NT2/D1 (cell line): ENCODE measurements at regions not wholly inside any gene's neighbourhood (a gene's known extent, or its start where the extent isn't known, plus 50 kb on each side); places are given as distances from the start of the nearest gene placed in this dataset.

Source experiments
- SUZ12 ChIP-seq: IDR thresholded peaks from 2 replicates; pipeline ENCODE4 v1.6.1; 2011; ENCODE audit not compliant: insufficient read length, insufficient read depth; ENCODE audit errors: extremely low read depth
- YY1 ChIP-seq: IDR thresholded peaks from 2 replicates; pipeline ENCODE4 v1.6.1; 2011; ENCODE audit not compliant: insufficient read length, insufficient read depth
- ZNF274 ChIP-seq: IDR thresholded peaks from 2 replicates; pipeline ENCODE4 v1.6.1; 2011; ENCODE audit warnings: mild to moderate bottlenecking, low read depth, low read length

DNA sequence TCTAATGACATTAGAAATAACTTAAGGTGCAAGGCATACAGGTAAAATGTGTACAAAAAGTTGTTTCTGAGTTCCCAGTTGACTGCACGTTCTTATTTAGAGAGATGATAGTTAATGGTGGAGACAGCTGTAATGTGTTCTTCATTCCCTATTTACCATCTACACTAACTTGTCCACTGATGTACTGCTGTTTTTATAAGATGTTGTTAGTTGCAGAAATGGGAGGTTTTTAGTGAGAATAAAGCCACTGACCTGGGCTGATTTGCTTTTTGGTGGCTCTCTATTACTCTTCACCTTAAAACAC lies 122.9 kb upstream of the LYPLAL1 start:
- TF ChIP-seq ZNF274 (no peak), SUZ12 (no peak), YY1 (no peak)
